A549 (cell line): ENCODE measurements at regions not wholly inside any gene's neighbourhood (a gene's known extent, or its start where the extent isn't known, plus 50 kb on each side); places are given as distances from the start of the nearest gene placed in this dataset.

Source experiments
- CBX2 ChIP-seq: fragments of 200-600 bp; sonication (generic); IDR thresholded peaks from 2 replicates; pipeline ENCODE4 v1.6.1; 2016; ENCODE audit warnings: low read depth, mild to moderate bottlenecking, borderline replicate concordance
- HDAC2 ChIP-seq: fragments of 200-600 bp; sonication (generic); IDR thresholded peaks from 2 replicates; pipeline ENCODE4 v1.6.1; 2016
- HEYL ChIP-seq: fragments of 250-450 bp; sonication (Bioruptor Pico); IDR thresholded peaks from 2 replicates; pipeline ENCODE4 v1.8.0; 2021; ENCODE audit warnings: mild to moderate bottlenecking, moderate library complexity
- POLR2A ChIP-seq: IDR thresholded peaks from 2 replicates; pipeline ENCODE4 v1.6.1; 2012; ENCODE audit warnings: mild to moderate bottlenecking, low read length
- RCOR1 ChIP-seq: fragments of 150-350 bp; IDR thresholded peaks from 2 replicates; pipeline ENCODE4 v1.6.1; 2014; ENCODE audit warnings: antibody characterized with exemption, low read length, low read depth
- TF ChIP-seq, protein P1 (sequence below): fragments of >200 bp; sonication (Bioruptor Twin); formaldehyde crosslinking; IDR thresholded peaks from 3 replicates; pipeline ENCODE4 v1.5.1; 2016
- TF ChIP-seq, protein P2 (sequence below): fragments of 200-600 bp; sonication (generic); IDR thresholded peaks from 2 replicates; pipeline ENCODE4 v1.6.1; 2016; ENCODE audit warnings: antibody characterized with exemption, mild to moderate bottlenecking, moderate library complexity
- TF ChIP-seq, protein P3 (sequence below): fragments of 450-650 bp; IDR thresholded peaks from 2 replicates; pipeline ENCODE4 v1.6.1; 2014; ENCODE audit warnings: antibody characterized with exemption
- TF ChIP-seq, protein P4 (sequence below): IDR thresholded peaks from 2 replicates; pipeline ENCODE4 v1.6.1; 2012

DNA sequence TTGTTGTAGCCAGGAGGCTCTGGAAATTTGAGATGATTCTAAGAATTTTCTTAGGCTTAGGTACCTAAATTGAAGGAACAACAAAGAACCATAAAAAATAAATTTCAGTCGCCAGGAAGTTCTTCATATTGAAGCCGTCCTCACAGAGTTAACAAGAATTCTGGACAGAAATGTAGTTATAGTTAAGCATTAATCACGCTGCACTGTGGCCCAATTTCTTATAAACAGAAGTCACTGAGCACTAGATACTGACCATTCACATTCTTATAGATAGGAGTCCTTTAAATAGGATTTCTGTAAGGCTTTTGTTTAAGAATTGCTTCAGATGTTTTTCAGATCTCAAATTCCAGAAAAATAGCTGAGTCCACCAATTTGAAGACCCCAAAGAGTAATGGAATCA is 256.2 kb upstream of the PITRM1 start:
- TF ChIP-seq, protein P1, sequence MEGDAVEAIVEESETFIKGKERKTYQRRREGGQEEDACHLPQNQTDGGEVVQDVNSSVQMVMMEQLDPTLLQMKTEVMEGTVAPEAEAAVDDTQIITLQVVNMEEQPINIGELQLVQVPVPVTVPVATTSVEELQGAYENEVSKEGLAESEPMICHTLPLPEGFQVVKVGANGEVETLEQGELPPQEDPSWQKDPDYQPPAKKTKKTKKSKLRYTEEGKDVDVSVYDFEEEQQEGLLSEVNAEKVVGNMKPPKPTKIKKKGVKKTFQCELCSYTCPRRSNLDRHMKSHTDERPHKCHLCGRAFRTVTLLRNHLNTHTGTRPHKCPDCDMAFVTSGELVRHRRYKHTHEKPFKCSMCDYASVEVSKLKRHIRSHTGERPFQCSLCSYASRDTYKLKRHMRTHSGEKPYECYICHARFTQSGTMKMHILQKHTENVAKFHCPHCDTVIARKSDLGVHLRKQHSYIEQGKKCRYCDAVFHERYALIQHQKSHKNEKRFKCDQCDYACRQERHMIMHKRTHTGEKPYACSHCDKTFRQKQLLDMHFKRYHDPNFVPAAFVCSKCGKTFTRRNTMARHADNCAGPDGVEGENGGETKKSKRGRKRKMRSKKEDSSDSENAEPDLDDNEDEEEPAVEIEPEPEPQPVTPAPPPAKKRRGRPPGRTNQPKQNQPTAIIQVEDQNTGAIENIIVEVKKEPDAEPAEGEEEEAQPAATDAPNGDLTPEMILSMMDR: no peak
- TF ChIP-seq, protein P2, sequence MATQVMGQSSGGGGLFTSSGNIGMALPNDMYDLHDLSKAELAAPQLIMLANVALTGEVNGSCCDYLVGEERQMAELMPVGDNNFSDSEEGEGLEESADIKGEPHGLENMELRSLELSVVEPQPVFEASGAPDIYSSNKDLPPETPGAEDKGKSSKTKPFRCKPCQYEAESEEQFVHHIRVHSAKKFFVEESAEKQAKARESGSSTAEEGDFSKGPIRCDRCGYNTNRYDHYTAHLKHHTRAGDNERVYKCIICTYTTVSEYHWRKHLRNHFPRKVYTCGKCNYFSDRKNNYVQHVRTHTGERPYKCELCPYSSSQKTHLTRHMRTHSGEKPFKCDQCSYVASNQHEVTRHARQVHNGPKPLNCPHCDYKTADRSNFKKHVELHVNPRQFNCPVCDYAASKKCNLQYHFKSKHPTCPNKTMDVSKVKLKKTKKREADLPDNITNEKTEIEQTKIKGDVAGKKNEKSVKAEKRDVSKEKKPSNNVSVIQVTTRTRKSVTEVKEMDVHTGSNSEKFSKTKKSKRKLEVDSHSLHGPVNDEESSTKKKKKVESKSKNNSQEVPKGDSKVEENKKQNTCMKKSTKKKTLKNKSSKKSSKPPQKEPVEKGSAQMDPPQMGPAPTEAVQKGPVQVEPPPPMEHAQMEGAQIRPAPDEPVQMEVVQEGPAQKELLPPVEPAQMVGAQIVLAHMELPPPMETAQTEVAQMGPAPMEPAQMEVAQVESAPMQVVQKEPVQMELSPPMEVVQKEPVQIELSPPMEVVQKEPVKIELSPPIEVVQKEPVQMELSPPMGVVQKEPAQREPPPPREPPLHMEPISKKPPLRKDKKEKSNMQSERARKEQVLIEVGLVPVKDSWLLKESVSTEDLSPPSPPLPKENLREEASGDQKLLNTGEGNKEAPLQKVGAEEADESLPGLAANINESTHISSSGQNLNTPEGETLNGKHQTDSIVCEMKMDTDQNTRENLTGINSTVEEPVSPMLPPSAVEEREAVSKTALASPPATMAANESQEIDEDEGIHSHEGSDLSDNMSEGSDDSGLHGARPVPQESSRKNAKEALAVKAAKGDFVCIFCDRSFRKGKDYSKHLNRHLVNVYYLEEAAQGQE: no peak
- TF ChIP-seq POLR2A (no peak), RCOR1 (no peak), HDAC2 (no peak), HEYL (CRISPR knock-in tag) (no peak), CBX2 (no peak)
- TF ChIP-seq, protein P3, sequence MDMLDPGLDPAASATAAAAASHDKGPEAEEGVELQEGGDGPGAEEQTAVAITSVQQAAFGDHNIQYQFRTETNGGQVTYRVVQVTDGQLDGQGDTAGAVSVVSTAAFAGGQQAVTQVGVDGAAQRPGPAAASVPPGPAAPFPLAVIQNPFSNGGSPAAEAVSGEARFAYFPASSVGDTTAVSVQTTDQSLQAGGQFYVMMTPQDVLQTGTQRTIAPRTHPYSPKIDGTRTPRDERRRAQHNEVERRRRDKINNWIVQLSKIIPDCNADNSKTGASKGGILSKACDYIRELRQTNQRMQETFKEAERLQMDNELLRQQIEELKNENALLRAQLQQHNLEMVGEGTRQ: no peak
- TF ChIP-seq, protein P4, sequence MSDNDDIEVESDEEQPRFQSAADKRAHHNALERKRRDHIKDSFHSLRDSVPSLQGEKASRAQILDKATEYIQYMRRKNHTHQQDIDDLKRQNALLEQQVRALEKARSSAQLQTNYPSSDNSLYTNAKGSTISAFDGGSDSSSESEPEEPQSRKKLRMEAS: no peak
